H1 (cell line): ENCODE measurements at regions not wholly inside any gene's neighbourhood (a gene's known extent, or its start where the extent isn't known, plus 50 kb on each side); places are given as distances from the start of the nearest gene placed in this dataset.

Experiments
- CTCF ChIA-PET: fragments of 300-600 bp; sonication (Branson Sonifier 250); formaldehyde crosslinking; loops from one replicate; lab custom pipeline; 2021; ENCODE audit not compliant: partially characterized antibody; lab: Charles Lee
- POLR2A ChIA-PET: fragments of 300-600 bp; sonication (Branson Sonifier 250); formaldehyde crosslinking; loops from one replicate; lab custom pipeline; 2021; ENCODE audit warnings: inconsistent platforms; ENCODE audit not compliant: partially characterized antibody; lab: Charles Lee
- DNase-seq, 2 experiments: peaks; one replicate each; pipeline versions ENCODE4 v3.0.0 to v3.0.0-alpha.2; 2010 to 2022; ENCODE audit warnings: low spot score in 2 of 2, low read depth in 1 of 2, mixed read lengths in 1 of 2
- FAIRE-seq: peaks from 2 replicates; lab custom pipeline; 2011; peaks lifted over from hg19 to GRCh38; lab: Jason Lieb, UNC
- H2AFZ ChIP-seq: 2 replicates; pipeline ENCODE4 v1.8.1; 2012; ENCODE audit warnings: low read length, inconsistent platforms
- H2AK5ac ChIP-seq: 2 replicates; pipeline ENCODE4 v1.6.1; 2013; ENCODE audit warnings: low read depth, low read length
- H2BK120ac ChIP-seq: replicated peaks from 2 replicates; pipeline ENCODE3; 2013; ENCODE audit warnings: low read depth, low read length, inconsistent platforms
- H2BK12ac ChIP-seq: 2 replicates; pipeline ENCODE4 v1.6.1; 2013; ENCODE audit warnings: low read depth, low read length
- H2BK15ac ChIP-seq: 2 replicates; pipeline ENCODE4 v1.6.1; 2013; ENCODE audit warnings: low read length
- H2BK20ac ChIP-seq: 2 replicates; pipeline ENCODE4 v1.6.1; 2013; ENCODE audit warnings: low read length
- H2BK5ac ChIP-seq: 2 replicates; pipeline ENCODE4 v1.6.1; 2013; ENCODE audit warnings: low read depth, low read length
- H3K14ac ChIP-seq: 2 replicates; pipeline ENCODE4 v1.6.1; 2013; ENCODE audit warnings: inconsistent platforms; ENCODE audit not compliant: insufficient read length
- H3K18ac ChIP-seq: 2 replicates; pipeline ENCODE4 v1.6.1; 2013; ENCODE audit warnings: low read length; ENCODE audit errors: extremely low read depth
- H3K23ac ChIP-seq: 2 replicates; pipeline ENCODE4 v1.6.1; 2013; ENCODE audit warnings: inconsistent platforms; ENCODE audit not compliant: insufficient read length
- H3K23me2 ChIP-seq: 2 replicates; pipeline ENCODE4 v1.6.1; 2013; ENCODE audit warnings: low read depth, low read length
- H3K27ac ChIP-seq: 2 replicates; pipeline ENCODE4 v1.6.1; 2011; ENCODE audit warnings: low read depth, low read length, inconsistent platforms
- H3K27me3 ChIP-seq, 4 experiments: replicated peaks in 1 of 4; 1 replicate in 1 of 4; 2 replicates in 3 of 4; pipeline versions ENCODE4 v1.6.1 to v1.8.1; 2011 to 2013; ENCODE audit warnings: low read length in 3 of 4, mild to moderate bottlenecking in 3 of 4, inconsistent platforms in 2 of 4, mixed read lengths in 2 of 4, moderate library complexity in 1 of 4; ENCODE audit not compliant: control insufficient read depth in 3 of 4, insufficient read depth in 3 of 4; ENCODE audit errors: extremely low read depth in 1 of 4
- H3K36me3 ChIP-seq, 4 experiments: 2 replicates each; pipeline versions ENCODE4 v1.6.1 to v1.8.1; 2011 to 2013; ENCODE audit warnings: mild to moderate bottlenecking in 4 of 4, low read length in 3 of 4, moderate library complexity in 2 of 4, control low read depth in 1 of 4, inconsistent platforms in 1 of 4; ENCODE audit not compliant: insufficient read depth in 4 of 4, control insufficient read depth in 2 of 4
- H3K4ac ChIP-seq: replicated peaks from 2 replicates; pipeline ENCODE3; 2013; ENCODE audit warnings: low read length, low read depth, mixed read lengths, inconsistent platforms; ENCODE audit not compliant: insufficient read length
- H3K4me1 ChIP-seq, 4 experiments: replicated peaks in 1 of 4; 1 replicate in 1 of 4; 2 replicates in 3 of 4; pipeline versions ENCODE4 v1.6.1 to v1.8.1; 2011 to 2013; ENCODE audit warnings: low read length in 3 of 4, inconsistent platforms in 2 of 4, mixed read lengths in 1 of 4; ENCODE audit not compliant: insufficient read depth in 4 of 4, control insufficient read depth in 3 of 4
- H3K4me2 ChIP-seq, 2 experiments: 2 replicates each; pipeline versions ENCODE4 v1.6.1 to v1.8.1; 2011 to 2013; ENCODE audit warnings: low read depth in 2 of 2, low read length in 2 of 2, control low read depth in 1 of 2, inconsistent platforms in 1 of 2, mild to moderate bottlenecking in 1 of 2; ENCODE audit not compliant: insufficient read depth in 1 of 2
- H3K4me3 ChIP-seq, 4 experiments: fragments of 200-600, 300-600 bp in 1 of 4; sonication (generic), shearing (Covaris generic), sonication (Bioruptor Twin) in 1 of 4; 2 replicates each; pipeline versions ENCODE4 v1.5.1 to v1.8.1; 2011 to 2016; ENCODE audit warnings: low read length in 4 of 4, low read depth in 3 of 4, control low read depth in 2 of 4, inconsistent platforms in 2 of 4, mild to moderate bottlenecking in 2 of 4, mixed read lengths in 1 of 4, moderate library complexity in 1 of 4; ENCODE audit not compliant: insufficient read depth in 2 of 4; ENCODE audit errors: extremely low read depth in 1 of 4
- H3K56ac ChIP-seq: replicated peaks from 2 replicates; pipeline ENCODE3; 2013; ENCODE audit warnings: low read depth, mild to moderate bottlenecking, mixed read lengths, low read length, inconsistent platforms; ENCODE audit not compliant: insufficient read length
- H3K79me1 ChIP-seq: 2 replicates; pipeline ENCODE4 v1.6.1; 2013; ENCODE audit warnings: low read depth, low read length, control low read depth
- H3K79me2 ChIP-seq, 2 experiments: 2 replicates each; pipeline versions ENCODE4 v1.6.1 to v1.8.1; 2012 to 2013; ENCODE audit warnings: low read length in 2 of 2, mild to moderate bottlenecking in 2 of 2, inconsistent platforms in 1 of 2; ENCODE audit not compliant: insufficient read depth in 2 of 2, control insufficient read depth in 1 of 2
- H3K9ac ChIP-seq, 4 experiments: replicated peaks in 1 of 4; 1 replicate in 1 of 4; 2 replicates in 3 of 4; pipeline versions ENCODE4 v1.6.1 to v1.8.1; 2011 to 2013; ENCODE audit warnings: low read depth in 3 of 4, low read length in 3 of 4, control low read depth in 2 of 4, mild to moderate bottlenecking in 2 of 4, moderate library complexity in 2 of 4, inconsistent platforms in 1 of 4; ENCODE audit errors: extremely low read depth in 1 of 4
- H3K9me3 ChIP-seq, 2 experiments: 2 replicates each; pipeline versions ENCODE4 v1.6.1 to v1.8.1; 2012 to 2013; ENCODE audit warnings: mild to moderate bottlenecking in 2 of 2, moderate library complexity in 2 of 2, control low read depth in 1 of 2, inconsistent platforms in 1 of 2, low read depth in 1 of 2, low read length in 1 of 2, mixed read lengths in 1 of 2; ENCODE audit not compliant: insufficient read depth in 2 of 2
- H4K20me1 ChIP-seq, 2 experiments: replicated peaks in 1 of 2; 2 replicates each; pipeline versions ENCODE3 to v1.8.1; 2011 to 2013; ENCODE audit warnings: inconsistent platforms in 2 of 2, low read length in 2 of 2, mild to moderate bottlenecking in 1 of 2; ENCODE audit not compliant: insufficient read depth in 2 of 2, control insufficient read depth in 1 of 2
- H4K5ac ChIP-seq: 2 replicates; pipeline ENCODE4 v1.6.1; 2013; ENCODE audit warnings: low read length, low read depth, mixed read lengths, inconsistent platforms; ENCODE audit not compliant: insufficient read length
- H4K8ac ChIP-seq: 2 replicates; pipeline ENCODE4 v1.8.0; 2013; ENCODE audit warnings: mild to moderate bottlenecking, moderate library complexity, low read length, inconsistent platforms; ENCODE audit not compliant: insufficient read depth; ENCODE audit errors: extremely low read depth
- H4K91ac ChIP-seq: replicated peaks from 2 replicates; pipeline ENCODE3; 2013; ENCODE audit warnings: low read length, mixed read lengths, inconsistent platforms; ENCODE audit not compliant: insufficient read length
- CBX5 ChIP-seq: fragments of 300-800, 300-1000 bp; sonication (generic); IDR thresholded peaks from 2 replicates; pipeline ENCODE4 v1.7.1; 2016; ENCODE audit warnings: antibody characterized with exemption, low read length, low read depth
- CREB1 ChIP-seq: IDR thresholded peaks from 2 replicates; pipeline ENCODE4 v1.6.1; 2012; ENCODE audit warnings: inconsistent platforms
- CTCF ChIP-seq, 3 experiments: IDR thresholded peaks; 1 replicate in 2 of 3; 2 replicates in 1 of 3; pipeline versions ENCODE4 v1.5.1 to v1.6.1; 2011; ENCODE audit warnings: low read length in 3 of 3, mild to moderate bottlenecking in 3 of 3, inconsistent platforms in 2 of 3, low read depth in 1 of 3, moderate library complexity in 1 of 3; ENCODE audit not compliant: insufficient read depth in 1 of 3; ENCODE audit errors: control extremely low read depth in 1 of 3
- E2F6 ChIP-seq: IDR thresholded peaks from 2 replicates; pipeline ENCODE4 v1.6.1; 2012; ENCODE audit warnings: inconsistent platforms
- EGR1 ChIP-seq: IDR thresholded peaks from 2 replicates; pipeline ENCODE4 v1.6.1; 2011; ENCODE audit warnings: low read depth, low read length, borderline replicate concordance
- HDAC2 ChIP-seq, 2 experiments: fragments of 300-600 bp in 1 of 2; sonication (generic) in 1 of 2; IDR thresholded peaks; 2 replicates each; pipeline ENCODE4 v1.6.1; 2011 to 2012; ENCODE audit warnings: low read depth in 2 of 2, low read length in 2 of 2, mild to moderate bottlenecking in 2 of 2, moderate library complexity in 2 of 2, borderline replicate concordance in 1 of 2, inconsistent platforms in 1 of 2
- KDM1A ChIP-seq: fragments of 200-600, 300-600 bp; sonication (generic); IDR thresholded peaks from 2 replicates; pipeline ENCODE4 v1.7.1; 2016; ENCODE audit warnings: mild to moderate bottlenecking, low read length, borderline replicate concordance
- KDM4A ChIP-seq: IDR thresholded peaks from one replicate; pipeline ENCODE4 v1.7.1; 2012; ENCODE audit warnings: low read depth, mild to moderate bottlenecking, moderate library complexity, low read length, inconsistent platforms; ENCODE audit not compliant: severe bottlenecking
- RNF2 ChIP-seq: fragments of 200-900, 300-1000 bp; sonication (generic); IDR thresholded peaks from 2 replicates; pipeline ENCODE4 v1.7.1; 2016; ENCODE audit warnings: borderline replicate concordance, low read depth, mild to moderate bottlenecking, antibody characterized with exemption, low read length; ENCODE audit not compliant: poor library complexity, severe bottlenecking; ENCODE audit errors: missing control alignments
- TBP ChIP-seq: IDR thresholded peaks from 2 replicates; pipeline ENCODE4 v1.6.1; 2011; ENCODE audit warnings: low read depth, low read length, improper control_type of control experiment
- TCF12 ChIP-seq: IDR thresholded peaks from 2 replicates; pipeline ENCODE4 v1.6.1; 2011; ENCODE audit warnings: low read depth, mild to moderate bottlenecking, low read length
- WGBS, 2 experiments: shearing (Covaris generic) in 1 of 2; methylation state at CpG; one replicate each; pipeline versions ENCODE4 v1.1.6 to v1.1.7; 2013 to 2015; ENCODE audit warnings: low lambda C conversion rate in 2 of 2, mixed read lengths in 2 of 2, inconsistent platforms in 1 of 2, low coverage in 1 of 2, missing lambda C conversion rate in 1 of 2; ENCODE audit not compliant: insufficient replicate concordance in 2 of 2, insufficient coverage in 1 of 2, insufficient read length in 1 of 2; ENCODE audit errors: extremely low coverage in 1 of 2, missing lambda C conversion rate in 1 of 2; 5-methylcytosine and 5-hydroxymethylcytosine counted together

- Histone ChIP-seq H3K4me3 (no peak overlapping the region), H2AFZ (no peak overlapping the region), H2BK120ac (no peak overlapping the region), H3K9ac (no peak overlapping the region), H2BK15ac (no peak overlapping the region), H2BK5ac (no peak overlapping the region), H3K27me3 (no peaks in the 10 kb centered on the region), H4K91ac (no peak overlapping the region), H3K79me2 (no peaks in the 10 kb centered on the region), H2AK5ac (no peak overlapping the region), H3K79me1 (no peaks in the 10 kb centered on the region), H3K18ac (no peak overlapping the region), H4K20me1 (no peaks in the 10 kb centered on the region), H4K8ac (no peak overlapping the region), H3K4me2 (no peak overlapping the region), H3K23ac (no peak overlapping the region), H2BK20ac (no peak overlapping the region), H4K5ac (no peak overlapping the region), H3K14ac (no peak overlapping the region), H2BK12ac (no peak overlapping the region), H3K27ac (no peak overlapping the region), H3K4me1 (no peaks in the 10 kb centered on the region), H3K36me3 (no peaks in the 10 kb centered on the region), H3K4ac (no peak overlapping the region), H3K56ac (no peak overlapping the region), H3K23me2 (no peaks in the 10 kb centered on the region), H3K9me3 (no peaks in the 10 kb centered on the region)
- 86% methylated on average over 3 of the region's 3 CpGs; no CpG with 5 or more reads in 1 of the 2 experiments for WGBS, 2 experiments
- no peak for DNase-seq
- POLR2A ChIA-PET, result interaction anchor here (1.0 kb wide), 1 partner anchor 16 kb away, joined by 3 read pairs; no protein-coding TSS in a partner anchor
- CTCF ChIA-PET, result interaction anchor here (1.5 kb wide), 1 partner anchor 10 kb away, joined by 3 read pairs; no protein-coding TSS in a partner anchor
- no peak for FAIRE-seq
- TF ChIP-seq KDM1A (no peak), E2F6 (no peak), KDM4A (no peak), EGR1 (no peak), TCF12 (no peak), TBP (no peak), CBX5 (no peak), CTCF (IDR thresholded peaks at IDR 0.05; ENCODE audit: control extremely low read depth in 1 of 3, insufficient read depth in 1 of 3, low read depth in 1 of 3, low read length in 3 of 3) (no peak), HDAC2 (IDR thresholded peaks at IDR 0.05; ENCODE audit: borderline replicate concordance in 1 of 2, low read depth in 2 of 2, low read length in 2 of 2) (no peak), RNF2 (no peak), CREB1 (no peak)
Observed at GRCh38 chr21:16578912-16579311, 849.1 kb downstream of the USP25 start.
